ENCODE measurements at regions not wholly inside any gene's neighbourhood (a gene's known extent, or its start where the extent isn't known, plus 50 kb on each side); places are given as distances from the start of the nearest gene placed in this dataset.

DNA sequence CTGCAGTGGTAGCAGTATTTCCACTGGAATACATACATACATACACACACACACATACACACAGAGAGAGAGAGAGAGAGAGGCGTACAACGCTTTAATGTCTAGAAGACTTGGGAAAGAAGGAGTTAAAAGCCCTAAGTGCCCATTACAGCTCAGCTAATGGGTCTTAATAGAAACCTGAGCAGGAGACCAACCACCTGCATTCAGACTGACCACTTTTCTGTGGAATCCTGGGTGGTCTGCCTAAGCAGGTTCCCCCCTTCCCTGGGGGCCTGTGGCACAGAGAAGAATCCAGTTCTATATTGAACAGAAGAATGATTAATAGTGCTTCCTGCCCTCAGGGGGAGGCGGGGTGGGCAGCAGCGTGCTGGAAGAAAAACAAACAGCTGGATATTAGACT is 312.4 kb upstream of the PRKD1 start:
- WGBS, 4 donors, result 70 to 73% (median 72%) methylated on average over 4 of the region's 4 CpGs
- DNase-seq, result no peak
- Histone ChIP-seq H3K4me1 (replicated peaks in 1 of 2) (no peaks in the 10 kb centered on the region), H3K27me3 (no peaks in the 10 kb centered on the region), H3K27ac (no peak overlapping the region), H3K4me3 (no peak overlapping the region), H3K36me3 (replicated peaks in 1 of 2) (no peaks in the 10 kb centered on the region), H3K9me3 (replicated peaks in 1 of 3) (no peaks in the 10 kb centered on the region)
- TF ChIP-seq, protein P1, sequence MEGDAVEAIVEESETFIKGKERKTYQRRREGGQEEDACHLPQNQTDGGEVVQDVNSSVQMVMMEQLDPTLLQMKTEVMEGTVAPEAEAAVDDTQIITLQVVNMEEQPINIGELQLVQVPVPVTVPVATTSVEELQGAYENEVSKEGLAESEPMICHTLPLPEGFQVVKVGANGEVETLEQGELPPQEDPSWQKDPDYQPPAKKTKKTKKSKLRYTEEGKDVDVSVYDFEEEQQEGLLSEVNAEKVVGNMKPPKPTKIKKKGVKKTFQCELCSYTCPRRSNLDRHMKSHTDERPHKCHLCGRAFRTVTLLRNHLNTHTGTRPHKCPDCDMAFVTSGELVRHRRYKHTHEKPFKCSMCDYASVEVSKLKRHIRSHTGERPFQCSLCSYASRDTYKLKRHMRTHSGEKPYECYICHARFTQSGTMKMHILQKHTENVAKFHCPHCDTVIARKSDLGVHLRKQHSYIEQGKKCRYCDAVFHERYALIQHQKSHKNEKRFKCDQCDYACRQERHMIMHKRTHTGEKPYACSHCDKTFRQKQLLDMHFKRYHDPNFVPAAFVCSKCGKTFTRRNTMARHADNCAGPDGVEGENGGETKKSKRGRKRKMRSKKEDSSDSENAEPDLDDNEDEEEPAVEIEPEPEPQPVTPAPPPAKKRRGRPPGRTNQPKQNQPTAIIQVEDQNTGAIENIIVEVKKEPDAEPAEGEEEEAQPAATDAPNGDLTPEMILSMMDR (IDR thresholded peaks at IDR 0.05), result no peak
- no peak for TF ChIP-seq POLR2A (IDR thresholded peaks at IDR 0.05)
- intact Hi-C loops (cut with DNase I), result no loop called here

DNA sequence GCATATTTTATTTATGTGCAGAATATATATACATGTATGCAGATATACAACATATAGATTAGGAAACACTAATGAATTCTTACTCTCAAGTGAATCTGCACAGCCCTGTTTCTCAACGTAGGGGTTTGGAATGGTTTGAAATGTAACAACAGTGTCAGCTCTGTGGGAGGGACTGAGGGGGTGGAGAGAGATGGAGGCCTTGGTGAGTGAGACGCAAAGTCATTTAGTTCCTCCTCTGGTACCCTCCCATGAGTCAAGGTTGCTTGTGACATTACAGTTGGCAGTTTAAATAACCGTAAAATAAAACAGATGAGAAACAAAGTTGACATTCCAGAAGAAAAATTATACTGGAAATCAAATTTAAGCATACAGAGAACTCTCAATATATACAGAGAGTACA is 313.0 kb upstream of the PRKD1 start:
- Histone ChIP-seq H3K36me3 (replicated peaks in 1 of 2) (no peaks in the 10 kb centered on the region), H3K9me3 (replicated peaks in 1 of 3) (no peaks in the 10 kb centered on the region), H3K27ac (no peak overlapping the region), H3K4me1 (replicated peaks in 1 of 2) (no peaks in the 10 kb centered on the region), H3K27me3 (no peaks in the 10 kb centered on the region), H3K4me3 (no peak overlapping the region)
- intact Hi-C loops (cut with DNase I), result no loop called here
- TF ChIP-seq POLR2A (IDR thresholded peaks at IDR 0.05), result no peak
- TF ChIP-seq, protein P1 (IDR thresholded peaks at IDR 0.05), result no peak
- DNase-seq, result no peak
- 26 to 47% (median 35%) methylated on average over 3 of the region's 3 CpGs for WGBS, 4 donors

DNA sequence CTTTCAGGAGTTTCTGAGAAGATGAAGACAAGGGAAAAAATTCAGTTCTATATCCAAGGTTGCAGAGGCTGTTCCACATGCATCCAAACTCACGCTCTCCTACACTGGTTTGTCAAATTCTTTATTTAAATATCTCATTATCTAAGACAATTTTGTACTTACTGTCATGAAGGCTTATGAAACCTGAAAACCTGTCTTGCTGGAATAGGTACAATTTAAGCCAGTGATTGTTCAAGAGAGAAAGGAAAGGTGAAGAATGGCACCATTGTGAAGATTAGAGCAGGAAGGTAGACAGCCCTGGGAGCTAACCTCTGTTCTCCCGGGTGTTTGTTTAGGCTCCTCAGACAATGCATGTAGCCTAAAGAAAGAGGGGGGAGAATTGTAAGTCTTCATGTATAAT is 315.1 kb upstream of the PRKD1 start:
- H3K27me3 ChIP-seq, result no peaks in the 10 kb centered on the region
- TF ChIP-seq POLR2A (IDR thresholded peaks at IDR 0.05), result no peak
- TF ChIP-seq, protein P1 (IDR thresholded peaks at IDR 0.05), result no peak
- intact Hi-C loops (cut with DNase I), result no loop called here
- DNase-seq, result no peak
- WGBS, 4 donors, result 71 to 83% (median 76%) methylated on average over 2 of the region's 2 CpGs
- H3K36me3 ChIP-seq (replicated peaks in 1 of 2), result no peaks in the 10 kb centered on the region
- H3K4me3 ChIP-seq, result no peak overlapping the region
- H3K27ac ChIP-seq, result no peak overlapping the region
- no peaks in the 10 kb centered on the region for H3K4me1 ChIP-seq (replicated peaks in 1 of 2)
- H3K9me3 ChIP-seq (replicated peaks in 1 of 3), result no peaks in the 10 kb centered on the region

DNA sequence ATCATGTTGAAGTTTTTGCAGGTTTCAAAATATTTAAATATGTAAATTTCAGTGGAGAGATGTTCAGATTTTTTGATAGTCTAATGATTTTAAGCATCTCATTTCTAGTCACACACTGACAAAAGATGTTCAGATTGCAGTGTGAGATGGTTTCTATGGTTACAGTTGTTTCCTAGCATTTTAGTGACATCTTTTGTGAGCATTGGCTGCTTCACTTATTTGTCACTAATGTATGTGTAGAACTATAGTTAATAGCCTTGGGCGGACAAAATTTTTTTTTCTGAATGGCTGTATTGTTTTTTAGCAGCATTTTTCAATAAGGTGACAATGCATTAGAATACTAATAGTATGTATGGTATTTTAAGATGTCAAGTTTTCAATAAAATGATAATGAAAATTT is 315.6 kb upstream of the PRKD1 start:
- no peaks in the 10 kb centered on the region for H3K36me3 ChIP-seq (replicated peaks in 1 of 2)
- DNase-seq, result no peak
- WGBS, 4 donors, result 79 to 82% (median 81%) methylated on average over 1 of the region's 1 CpG
- H3K4me3 ChIP-seq, result no peak overlapping the region
- TF ChIP-seq, protein P1 (IDR thresholded peaks at IDR 0.05), result no peak
- no peak overlapping the region for H3K27ac ChIP-seq
- H3K9me3 ChIP-seq (replicated peaks in 1 of 3), result no peaks in the 10 kb centered on the region
- H3K27me3 ChIP-seq, result no peaks in the 10 kb centered on the region
- no peaks in the 10 kb centered on the region for H3K4me1 ChIP-seq (replicated peaks in 1 of 2)
- intact Hi-C loops (cut with DNase I), result no loop called here
